ELR (cell line): ENCODE measurements at regions not wholly inside any gene's neighbourhood (a gene's known extent, or its start where the extent isn't known, plus 50 kb on each side); places are given as distances from the start of the nearest gene placed in this dataset.

Experiments used
- DNase-seq: peaks from one replicate; pipeline ENCODE4 v3.0.0-alpha.2; 2015; ENCODE audit warnings: low read depth

GRCh38 chr12:30019366-30020140 lies 235.8 kb upstream of the TMTC1 start:
- no peak for DNase-seq

- DNase-seq, result no peak
These were observed 232.9 kb upstream of the TMTC1 start for GRCh38 chr12:30016540-30017055.

DNA sequence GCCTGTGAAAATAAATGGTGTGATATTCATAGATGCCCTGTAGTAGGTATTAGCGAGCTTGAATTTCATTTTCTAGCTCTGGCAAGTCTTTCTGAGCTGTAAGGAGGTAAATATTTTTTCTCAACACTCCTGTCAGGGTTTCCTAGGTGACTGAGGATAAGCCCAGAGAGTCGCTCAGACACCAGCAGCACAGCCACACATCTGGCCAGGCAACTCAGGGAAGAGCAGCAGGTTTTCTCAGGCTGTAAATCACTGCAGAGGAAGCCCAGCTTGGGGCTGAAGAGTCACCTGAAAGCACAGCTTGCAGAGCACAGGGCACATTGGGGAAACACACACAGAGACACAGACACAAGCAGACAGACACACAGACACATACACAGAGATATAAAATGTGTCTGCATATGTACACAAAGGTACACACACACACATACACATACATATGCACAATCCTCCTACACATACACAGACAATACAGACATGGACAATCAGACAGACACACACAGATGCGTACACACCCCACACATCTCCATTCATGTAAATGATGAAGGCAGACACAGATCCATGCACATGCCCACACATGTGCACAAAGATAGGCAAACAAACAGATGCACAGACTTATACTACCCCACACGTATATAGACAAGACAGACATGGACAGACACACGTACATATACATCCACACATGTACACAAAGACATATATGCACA lies 232.0 kb upstream of the TMTC1 start:
- no peak for DNase-seq

DNA sequence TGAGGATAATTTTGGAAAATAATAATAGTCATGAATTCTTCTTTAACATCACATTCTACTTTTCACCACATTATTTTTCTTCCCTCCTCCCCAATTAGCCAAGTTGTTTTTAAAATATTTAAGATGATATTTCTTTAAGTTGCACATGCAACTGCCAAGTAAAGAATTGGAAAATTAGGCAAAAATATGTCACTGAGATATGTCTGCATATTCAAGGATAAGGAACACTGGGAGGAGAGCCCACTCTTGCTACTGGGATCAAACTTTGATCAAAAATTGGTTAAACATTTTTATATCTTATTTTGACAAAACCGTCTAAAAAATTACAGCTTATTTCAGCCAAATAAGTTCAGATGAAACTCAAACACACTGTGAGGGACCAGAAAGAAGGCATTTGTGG lies 231.2 kb upstream of the TMTC1 start:
- DNase-seq, result no peak

GRCh38 chr12:30012816-30013450 lies 229.2 kb upstream of the TMTC1 start:
- DNase-seq, result no peak

GRCh38 chr12:30010071-30011052 lies 226.6 kb upstream of the TMTC1 start:
- no peak for DNase-seq

DNA sequence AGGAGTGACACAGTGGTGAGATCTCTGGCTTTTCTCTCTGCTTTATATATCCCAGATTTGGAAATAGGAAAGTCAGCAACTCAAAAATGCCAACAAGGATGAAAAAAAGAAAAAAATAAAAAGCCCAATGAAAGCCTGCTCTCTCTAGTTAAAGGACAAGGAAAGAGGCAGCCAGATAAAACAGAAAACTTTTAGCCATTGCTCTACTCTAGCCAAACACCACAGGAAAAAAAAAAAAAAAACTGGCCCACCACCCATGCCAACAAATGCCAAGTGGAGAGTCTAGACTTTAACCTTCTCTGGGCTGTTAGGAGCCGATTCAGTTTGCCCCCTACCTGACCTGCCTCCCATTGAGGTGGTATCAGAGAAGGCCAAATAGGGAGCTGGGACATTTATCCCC lies 222.3 kb upstream of the TMTC1 start:
- DNase-seq, result no peak

GRCh38 chr12:30003321-30003720 lies 219.6 kb upstream of the TMTC1 start:
- DNase-seq, result no peak

DNA sequence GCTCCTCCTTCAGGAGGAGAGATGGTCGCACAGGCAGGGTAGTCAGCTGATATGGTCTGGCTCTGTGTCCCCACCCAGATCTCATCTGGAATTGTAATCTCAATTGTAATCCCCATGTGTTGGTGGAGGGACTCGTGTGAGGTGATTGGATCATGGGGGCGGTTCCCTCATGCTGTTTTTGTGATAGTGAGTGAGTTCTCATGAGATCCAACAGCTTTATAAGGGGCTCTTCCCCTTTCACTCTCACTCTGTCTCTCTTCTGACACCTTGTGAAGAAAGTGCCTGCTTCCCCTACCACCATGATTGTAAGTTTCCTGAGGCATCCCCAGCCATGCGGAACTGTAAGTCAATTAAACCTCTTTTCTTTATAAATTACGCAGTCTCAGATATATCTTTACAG lies 218.9 kb upstream of the TMTC1 start:
- DNase-seq, result no peak

GRCh38 chr12:30000401-30000800 lies 216.7 kb upstream of the TMTC1 start:
- DNase-seq, result no peak

GRCh38 chr12:29996993-29997392 lies 213.3 kb upstream of the TMTC1 start:
- DNase-seq, result no peak

- no peak for DNase-seq
These were observed 208.6 kb upstream of the TMTC1 start for GRCh38 chr12:29992366-29992765.

- no peak for DNase-seq
These were observed 208.2 kb upstream of the TMTC1 start for GRCh38 chr12:29991924-29992323.

- DNase-seq, result no peak
These were observed 207.2 kb upstream of the TMTC1 start for GRCh38 chr12:29990971-29991370.

GRCh38 chr12:29983851-29984250 lies 200.1 kb upstream of the TMTC1 start:
- no peak for DNase-seq

GRCh38 chr12:29980304-29980703 lies 196.6 kb upstream of the TMTC1 start:
- no peak for DNase-seq

GRCh38 chr12:29971446-29971845 lies 187.7 kb upstream of the TMTC1 start:
- DNase-seq, result no peak

DNA sequence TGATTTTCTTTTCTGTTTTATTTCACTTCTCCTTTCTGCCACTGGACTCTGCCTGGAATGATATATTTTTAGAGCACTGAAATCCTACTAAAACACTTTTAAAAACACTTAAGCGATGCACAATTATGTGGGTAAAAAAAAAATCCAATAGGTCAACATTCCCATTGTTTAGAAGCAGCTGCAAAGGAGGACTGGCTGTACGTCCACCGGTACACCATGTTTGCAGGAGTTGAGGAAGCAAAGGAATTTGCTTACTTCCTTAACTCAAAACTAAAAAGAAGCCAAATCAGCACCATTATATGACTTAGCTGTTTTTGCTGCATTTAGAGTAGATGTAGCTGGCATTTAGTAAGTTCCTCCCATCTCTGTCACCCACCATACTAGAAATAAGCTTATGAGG lies 186.8 kb upstream of the TMTC1 start:
- no peak for DNase-seq

GRCh38 chr12:29962276-29963035 lies 178.7 kb upstream of the TMTC1 start:
- no peak for DNase-seq

DNA sequence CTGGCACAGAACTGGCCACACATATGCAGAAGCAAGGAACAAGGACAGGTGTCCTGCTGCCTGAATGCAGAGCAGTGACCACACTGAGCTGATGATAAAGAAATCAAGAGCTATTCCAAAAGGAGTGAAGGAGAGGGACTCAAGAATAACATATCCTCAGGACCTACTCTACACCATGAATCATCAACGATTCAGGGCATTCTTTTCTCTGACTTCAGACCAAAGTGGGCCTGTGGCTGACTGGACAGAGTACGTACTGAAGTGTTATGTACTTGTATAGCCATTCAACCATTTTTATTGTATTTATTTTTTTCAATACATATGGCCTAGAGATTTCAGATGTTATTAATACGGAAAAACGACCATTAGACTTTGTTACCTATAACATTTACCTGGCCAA lies 177.5 kb upstream of the TMTC1 start:
- no peak for DNase-seq

- no peak for DNase-seq
These were observed 176.4 kb upstream of the TMTC1 start for GRCh38 chr12:29960122-29960521.
